Neural progenitor cell (in vitro differentiated cells): ENCODE measurements at regions not wholly inside any gene's neighbourhood (a gene's known extent, or its start where the extent isn't known, plus 50 kb on each side); places are given as distances from the start of the nearest gene placed in this dataset.

Source experiments
- DNase-seq: peaks from one replicate; pipeline ENCODE4 v3.0.0-alpha.2; 2016; ENCODE audit warnings: low spot score
- H2AFZ ChIP-seq: fragments of 200-600 bp; sonication (generic); replicated peaks from 2 replicates; pipeline ENCODE4 v1.6.1; 2016; ENCODE audit warnings: antibody characterized with exemption
- H3F3A ChIP-seq: fragments of 200-600 bp; sonication (generic); 2 replicates; pipeline ENCODE4 v1.6.1; 2016; ENCODE audit warnings: antibody characterized with exemption, low read depth
- H3K27ac ChIP-seq: fragments of 200-600 bp; sonication (generic); 2 replicates; pipeline ENCODE4 v1.5.1; 2016; ENCODE audit warnings: mild to moderate bottlenecking
- H3K27me3 ChIP-seq: fragments of 200-600 bp; sonication (generic); 2 replicates; pipeline ENCODE4 v1.6.1; 2016; ENCODE audit warnings: mild to moderate bottlenecking, moderate library complexity
- H3K36me3 ChIP-seq: fragments of 200-600 bp; sonication (generic); 2 replicates; pipeline ENCODE4 v1.5.1; 2016
- H3K4me1 ChIP-seq: fragments of 200-600 bp; sonication (generic); 2 replicates; pipeline ENCODE4 v1.6.1; 2016; ENCODE audit warnings: mixed run types
- H3K4me2 ChIP-seq: fragments of 200-600 bp; sonication (generic); 2 replicates; pipeline ENCODE4 v1.6.1; 2016
- H3K4me3 ChIP-seq: fragments of 200-600 bp; sonication (generic); 2 replicates; pipeline ENCODE4 v1.5.1; 2016
- H3K79me2 ChIP-seq: fragments of 200-600 bp; sonication (generic); 2 replicates; pipeline ENCODE4 v1.6.1; 2016; ENCODE audit warnings: low read depth
- H3K9ac ChIP-seq: fragments of 200-600 bp; sonication (generic); 2 replicates; pipeline ENCODE4 v1.6.1; 2016
- H3K9me3 ChIP-seq: fragments of 200-600 bp; sonication (generic); 2 replicates; pipeline ENCODE4 v1.5.1; 2016; ENCODE audit warnings: low read depth
- H4K20me1 ChIP-seq: fragments of 200-600 bp; sonication (generic); 2 replicates; pipeline ENCODE4 v1.6.1; 2016; ENCODE audit warnings: low read depth
- H3K27ac Mint-ChIP-seq: 3 replicates; pipeline ENCODE4 v1.8.0; 2021; ENCODE audit warnings: mixed read lengths
- H3K27me3 Mint-ChIP-seq: 2 replicates; pipeline ENCODE4 v1.8.0; 2022; ENCODE audit warnings: low read depth, mild to moderate bottlenecking, inconsistent platforms, moderate library complexity, mixed read lengths; ENCODE audit not compliant: insufficient read depth
- H3K36me3 Mint-ChIP-seq: 3 replicates; pipeline ENCODE4 v1.8.0; 2021; ENCODE audit warnings: mixed read lengths
- H3K4me1 Mint-ChIP-seq: 3 replicates; pipeline ENCODE4 v1.8.0; 2021; ENCODE audit warnings: mixed read lengths
- H3K4me3 Mint-ChIP-seq: 3 replicates; pipeline ENCODE4 v1.8.0; 2021; ENCODE audit warnings: mild to moderate bottlenecking, moderate library complexity, mixed read lengths
- H3K9me3 Mint-ChIP-seq: 3 replicates; pipeline ENCODE4 v1.8.0; 2020; ENCODE audit warnings: mixed read lengths
- CTCF ChIP-seq: fragments of 200-600 bp; sonication (generic); IDR thresholded peaks from 2 replicates; pipeline ENCODE4 v1.5.1; 2017; ENCODE audit warnings: antibody characterized with exemption, mild to moderate bottlenecking
- EZH2 ChIP-seq: fragments of 200-600 bp; sonication (generic); IDR thresholded peaks from 2 replicates; pipeline ENCODE4 v1.6.1; 2017; ENCODE audit warnings: antibody characterized with exemption, mild to moderate bottlenecking, moderate library complexity
- EZH2phosphoT487 ChIP-seq: fragments of 200-600 bp; sonication (generic); IDR thresholded peaks from 2 replicates; pipeline ENCODE4 v1.6.1; 2017; ENCODE audit warnings: antibody characterized with exemption

DNA sequence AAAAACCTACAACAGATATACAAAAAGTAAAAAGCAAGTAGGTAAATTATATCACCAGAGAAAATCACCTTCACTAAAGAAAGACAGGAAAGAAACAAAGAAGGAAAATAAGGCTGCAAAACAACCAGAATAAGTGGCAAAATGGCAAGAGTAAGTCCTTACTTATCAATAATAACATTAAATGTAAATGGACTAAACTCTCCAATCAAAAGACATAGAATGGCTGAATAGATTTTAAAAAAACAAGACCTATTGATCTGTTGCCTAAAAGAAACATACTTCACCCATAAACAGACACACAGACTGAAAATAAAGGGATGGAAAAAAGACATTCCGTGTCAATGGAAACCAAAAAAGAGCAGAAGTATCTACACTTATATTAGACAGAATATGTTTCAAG lies 695.7 kb upstream of the FAT3 start:
- H4K20me1 ChIP-seq = no peaks in the 10 kb centered on the region
- no peak overlapping the region for H3K4me3 ChIP-seq
- no peak overlapping the region for H2AFZ ChIP-seq
- H3F3A ChIP-seq = no peaks in the 10 kb centered on the region
- no peaks in the 10 kb centered on the region for H3K79me2 ChIP-seq
- no peak overlapping the region for H3K4me2 ChIP-seq
- Mint-ChIP-seq H3K4me1 (no peaks in the 10 kb centered on the region), H3K27me3 (no peaks in the 10 kb centered on the region), H3K9me3 (peaks cover 6% of the 10 kb centered on the region), H3K27ac (no peak overlapping the region), H3K36me3 (no peaks in the 10 kb centered on the region), H3K4me3 (no peak overlapping the region)
- no peak overlapping the region for H3K27ac ChIP-seq
- no peaks in the 10 kb centered on the region for H3K36me3 ChIP-seq
- no peaks in the 10 kb centered on the region for H3K27me3 ChIP-seq
- no peaks in the 10 kb centered on the region for H3K4me1 ChIP-seq
- DNase-seq = no peak
- no peak overlapping the region for H3K9ac ChIP-seq
- TF ChIP-seq EZH2phosphoT487 (no peak), CTCF (no peak), EZH2 (no peak)
- H3K9me3 ChIP-seq = no peaks in the 10 kb centered on the region

DNA sequence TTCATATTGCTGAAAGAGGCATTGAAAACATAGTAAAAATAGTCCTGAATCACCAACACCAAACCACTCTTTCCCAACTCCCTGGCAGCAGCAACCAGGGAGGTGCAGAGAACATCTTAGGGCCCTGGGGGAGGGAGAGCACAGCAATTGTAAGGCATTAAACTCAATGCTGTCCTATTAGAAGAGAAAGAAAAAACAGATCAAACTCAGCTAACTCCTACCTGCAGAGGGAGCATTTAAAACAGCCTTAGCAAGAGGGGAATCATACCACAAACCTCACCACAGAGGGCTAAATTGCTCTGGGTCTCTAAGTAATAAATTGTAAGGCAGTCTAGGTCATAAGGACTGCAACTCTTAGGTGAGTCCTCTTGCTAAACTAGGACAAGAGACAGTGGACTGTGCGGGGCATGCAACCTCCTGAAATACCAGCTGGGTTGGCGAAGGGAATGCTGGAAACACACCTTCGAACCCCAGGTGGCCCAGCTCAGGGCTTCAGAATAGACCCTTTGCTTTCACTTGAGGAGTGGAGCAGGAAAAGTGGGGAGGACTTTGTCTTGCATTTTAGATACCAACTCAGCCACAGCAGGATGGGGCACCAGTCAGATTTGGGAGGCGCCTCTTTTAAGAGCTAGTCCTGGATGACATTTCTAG lies 697.1 kb upstream of the FAT3 start:
- Mint-ChIP-seq H3K36me3 (no peaks in the 10 kb centered on the region), H3K27me3 (no peaks in the 10 kb centered on the region), H3K4me3 (no peak overlapping the region), H3K9me3 (peaks cover 6% of the 10 kb centered on the region), H3K4me1 (no peaks in the 10 kb centered on the region), H3K27ac (no peak overlapping the region)
- Histone ChIP-seq H3K79me2 (no peaks in the 10 kb centered on the region), H4K20me1 (no peaks in the 10 kb centered on the region), H3K9me3 (no peaks in the 10 kb centered on the region), H3K4me2 (no peak overlapping the region), H3K9ac (no peak overlapping the region), H3K4me1 (no peaks in the 10 kb centered on the region), H3F3A (no peaks in the 10 kb centered on the region), H3K36me3 (no peaks in the 10 kb centered on the region), H3K4me3 (no peak overlapping the region), H3K27ac (no peak overlapping the region), H2AFZ (peak overlapping the region; percentile 22), H3K27me3 (no peaks in the 10 kb centered on the region)
- peak; percentile 3 for DNase-seq
- TF ChIP-seq EZH2 (no peak), EZH2phosphoT487 (no peak), CTCF (no peak)

DNA sequence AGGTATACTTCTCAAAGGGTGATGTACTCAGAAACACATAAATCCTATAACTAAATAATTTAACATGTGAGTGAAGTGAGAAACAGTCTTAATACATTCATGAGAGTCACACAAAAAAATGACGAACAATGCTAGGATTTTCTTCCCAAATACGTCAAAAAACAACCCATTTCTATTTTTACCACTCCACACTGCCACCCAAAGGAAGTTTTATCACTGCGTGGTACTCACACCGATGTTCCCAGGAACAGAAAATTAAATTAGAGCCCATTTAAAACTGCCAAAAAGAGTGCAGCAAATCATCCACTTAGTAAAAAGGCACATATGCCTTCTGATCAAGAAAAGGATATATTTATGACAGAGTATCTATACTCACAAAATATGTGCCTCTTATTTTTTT lies 710.9 kb upstream of the FAT3 start:
- Histone ChIP-seq H3F3A (no peaks in the 10 kb centered on the region), H3K27me3 (no peaks in the 10 kb centered on the region), H3K27ac (no peak overlapping the region), H3K4me2 (no peak overlapping the region), H3K9me3 (no peaks in the 10 kb centered on the region), H3K36me3 (no peaks in the 10 kb centered on the region), H4K20me1 (no peaks in the 10 kb centered on the region), H3K4me3 (no peak overlapping the region), H2AFZ (peak overlapping the region; percentile 78), H3K9ac (no peak overlapping the region), H3K4me1 (peaks cover 6% of the 10 kb centered on the region), H3K79me2 (no peaks in the 10 kb centered on the region)
- peak; percentile 51 for TF ChIP-seq CTCF
- TF ChIP-seq EZH2phosphoT487 = no peak
- DNase-seq = peak; percentile 5
- Mint-ChIP-seq H3K9me3 (no peaks in the 10 kb centered on the region), H3K27me3 (peaks cover 2% of the 10 kb centered on the region), H3K4me1 (no peaks in the 10 kb centered on the region), H3K4me3 (no peak overlapping the region), H3K36me3 (no peaks in the 10 kb centered on the region), H3K27ac (no peak overlapping the region)
